Duodenal mucosa (tissue), 2 donors: ENCODE measurements at regions not wholly inside any gene's neighbourhood (a gene's known extent, or its start where the extent isn't known, plus 50 kb on each side); places are given as distances from the start of the nearest gene placed in this dataset.
"Not testable (repeated sequence)": the region's sequence is repeated elsewhere in the genome, so short reads cannot be mapped to it uniquely, and the experiment has no call there.

Experiments used
- H3K27ac ChIP-seq: one replicate; pipeline ENCODE4 v1.7.0; 2013; ENCODE audit warnings: low read depth, low read length
- H3K27me3 ChIP-seq, 2 donors: one replicate each; pipeline ENCODE4 v1.7.0; 2013; ENCODE audit warnings: low read length in 2 of 2, control low read depth in 1 of 2; ENCODE audit not compliant: insufficient read depth in 2 of 2, control insufficient read depth in 1 of 2
- H3K36me3 ChIP-seq, 2 donors: one replicate each; pipeline ENCODE4 v1.7.0; 2013; ENCODE audit warnings: low read length in 2 of 2, control low read depth in 1 of 2; ENCODE audit not compliant: insufficient read depth in 2 of 2, control insufficient read depth in 1 of 2
- H3K4me1 ChIP-seq, 2 donors: one replicate each; pipeline ENCODE4 v1.7.0; 2013; ENCODE audit warnings: low read length in 2 of 2, control low read depth in 1 of 2; ENCODE audit not compliant: insufficient read depth in 2 of 2, control insufficient read depth in 1 of 2
- H3K4me3 ChIP-seq, 2 donors: one replicate each; pipeline ENCODE4 v1.7.0; 2013; ENCODE audit warnings: low read length in 2 of 2, low read depth in 1 of 2
- H3K9ac ChIP-seq, 2 donors: one replicate each; pipeline ENCODE4 v1.7.0; 2013; ENCODE audit warnings: low read length in 2 of 2, low read depth in 1 of 2
- H3K9me3 ChIP-seq, 2 donors: one replicate each; pipeline ENCODE4 v1.7.0; 2013; ENCODE audit warnings: low read length in 2 of 2, control low read depth in 1 of 2; ENCODE audit not compliant: control insufficient read depth in 1 of 2

GRCh38 chr6:67541586-67541985 lies 1093.5 kb upstream of the ADGRB3 start:
- H3K4me1 ChIP-seq: no peaks in the 10 kb centered on the region
- H3K9ac ChIP-seq: no peak overlapping the region
- H3K36me3 ChIP-seq: no peaks in the 10 kb centered on the region
- no peak overlapping the region for H3K27ac ChIP-seq
- no peak overlapping the region for H3K4me3 ChIP-seq
- H3K9me3 ChIP-seq: peaks cover 10 to 21% of the 10 kb centered on the region in 2 donors
- H3K27me3 ChIP-seq: no peaks in the 10 kb centered on the region

- Histone ChIP-seq H3K36me3 (no peaks in the 10 kb centered on the region), H3K9ac (no peak overlapping the region), H3K27ac (no peak overlapping the region), H3K4me1 (no peaks in the 10 kb centered on the region), H3K4me3 (no peak overlapping the region), H3K9me3 (peaks cover 11 to 13% of the 10 kb centered on the region in 2 donors), H3K27me3 (no peaks in the 10 kb centered on the region)
Measured at GRCh38 chr6:67538032-67538431, 1097.0 kb upstream of the ADGRB3 start.

DNA sequence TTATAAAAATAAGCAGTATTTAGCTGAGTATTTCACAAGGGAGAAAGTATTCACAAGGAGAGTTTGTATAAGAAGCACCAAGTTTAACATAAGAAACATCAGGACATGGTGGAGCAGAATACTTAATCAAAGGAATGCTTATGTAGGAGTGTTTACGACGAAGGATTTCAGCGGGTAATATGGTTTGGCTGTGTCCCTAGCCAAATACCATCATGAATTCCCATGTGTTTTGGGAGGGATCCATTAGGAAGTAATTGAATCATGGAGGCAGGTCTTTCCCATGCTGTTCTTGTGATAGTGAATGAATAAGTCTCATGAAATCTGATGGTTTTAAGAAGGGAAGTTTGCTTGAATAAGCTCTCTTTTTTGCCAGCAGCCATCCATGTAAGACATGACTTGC lies 1099.1 kb upstream of the ADGRB3 start:
- no peak overlapping the region for H3K27ac ChIP-seq
- peaks cover 8 to 9% of the 10 kb centered on the region in 2 donors for H3K9me3 ChIP-seq
- H3K4me1 ChIP-seq: no peaks in the 10 kb centered on the region
- no peaks in the 10 kb centered on the region for H3K36me3 ChIP-seq
- H3K9ac ChIP-seq: no peak overlapping the region
- H3K27me3 ChIP-seq: no peaks in the 10 kb centered on the region
- H3K4me3 ChIP-seq: no peak overlapping the region

GRCh38 chr6:67506352-67506751 lies 1128.7 kb upstream of the ADGRB3 start:
- H3K27ac ChIP-seq: no peak overlapping the region
- no peaks in the 10 kb centered on the region for H3K4me1 ChIP-seq
- H3K27me3 ChIP-seq: no peaks in the 10 kb centered on the region
- H3K4me3 ChIP-seq: no peak overlapping the region
- H3K9me3 ChIP-seq: peaks cover 0 to under 1% of the 10 kb centered on the region in 2 donors
- no peaks in the 10 kb centered on the region for H3K36me3 ChIP-seq
- H3K9ac ChIP-seq: no peak overlapping the region

GRCh38 chr6:67501755-67502154 lies 1133.3 kb upstream of the ADGRB3 start:
- H3K9me3 ChIP-seq: no peaks in the 10 kb centered on the region
- H3K9ac ChIP-seq: no peak overlapping the region
- H3K4me1 ChIP-seq: no peaks in the 10 kb centered on the region
- no peaks in the 10 kb centered on the region for H3K27me3 ChIP-seq
- no peak overlapping the region for H3K27ac ChIP-seq
- no peak overlapping the region for H3K4me3 ChIP-seq
- H3K36me3 ChIP-seq: no peaks in the 10 kb centered on the region

DNA sequence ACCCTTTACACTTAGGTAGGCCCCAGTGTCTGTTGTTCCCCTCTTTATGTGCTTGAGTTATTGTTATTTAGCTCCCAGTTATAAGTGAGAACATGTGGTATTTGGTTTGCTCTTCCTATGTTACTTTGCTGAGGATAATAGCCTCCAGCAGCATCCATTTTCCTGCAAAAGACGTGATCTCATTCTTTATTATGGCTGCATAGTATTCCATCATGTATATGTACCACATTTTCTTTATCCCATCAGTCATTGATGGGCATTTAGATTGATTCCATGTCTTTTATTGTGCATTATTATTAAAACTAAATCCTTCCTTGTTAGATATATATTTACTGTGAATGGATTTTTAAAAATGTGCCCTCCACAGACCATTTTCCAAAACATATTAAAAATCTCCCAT lies 1137.3 kb upstream of the ADGRB3 start:
- Histone ChIP-seq H3K36me3 (no peaks in the 10 kb centered on the region), H3K4me3 (no peak overlapping the region), H3K27ac (no peak overlapping the region), H3K9ac (no peak overlapping the region), H3K27me3 (no peaks in the 10 kb centered on the region), H3K4me1 (no peaks in the 10 kb centered on the region), H3K9me3 (peaks cover 4 to 5% of the 10 kb centered on the region in 2 donors)

DNA sequence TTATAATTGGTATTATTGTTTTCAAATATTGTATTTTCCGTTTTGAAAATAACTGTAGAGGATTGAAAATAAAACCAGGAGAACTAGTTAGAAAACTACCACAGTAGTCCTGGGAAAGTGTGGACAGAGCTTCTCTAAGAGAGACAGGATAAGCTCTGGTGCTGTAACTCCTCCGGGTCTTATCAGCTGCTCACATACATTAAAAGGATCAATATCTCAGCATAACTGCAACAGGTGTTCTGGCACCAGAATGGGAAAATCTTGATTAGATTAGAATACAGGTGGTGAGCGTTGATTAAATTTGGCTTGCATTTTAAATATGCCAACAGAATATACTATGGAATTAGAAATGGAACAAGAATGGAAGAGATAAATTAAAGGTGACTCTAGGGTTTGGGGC lies 1138.9 kb upstream of the ADGRB3 start:
- Histone ChIP-seq H3K4me1 (no peaks in the 10 kb centered on the region), H3K4me3 (no peak overlapping the region), H3K27me3 (no peaks in the 10 kb centered on the region), H3K9ac (no peak overlapping the region), H3K9me3 (peaks cover 4 to 5% of the 10 kb centered on the region in 2 donors), H3K27ac (no peak overlapping the region), H3K36me3 (no peaks in the 10 kb centered on the region)

DNA sequence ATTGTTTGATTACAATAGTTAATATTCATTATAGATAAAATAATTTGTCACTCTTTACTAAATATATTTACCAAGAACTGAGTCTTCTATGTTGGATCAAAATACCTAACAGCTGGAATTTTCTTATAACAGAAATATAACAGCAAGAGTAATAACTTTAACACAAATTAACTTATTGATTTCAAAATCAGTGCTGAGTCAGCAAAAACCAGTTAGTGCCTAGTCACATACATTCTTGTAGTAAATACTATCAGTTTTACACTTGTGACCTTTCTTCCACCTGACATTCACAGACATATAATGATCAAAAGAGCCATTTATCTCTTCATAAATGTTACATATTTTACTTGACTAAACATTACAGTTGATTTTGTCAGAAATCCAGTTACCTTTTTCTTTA lies 1141.4 kb upstream of the ADGRB3 start:
- H3K9ac ChIP-seq: no peak overlapping the region
- H3K36me3 ChIP-seq: no peaks in the 10 kb centered on the region
- H3K27me3 ChIP-seq: no peaks in the 10 kb centered on the region
- no peak overlapping the region for H3K4me3 ChIP-seq
- no peaks in the 10 kb centered on the region for H3K4me1 ChIP-seq
- H3K9me3 ChIP-seq: peaks cover 4 to 5% of the 10 kb centered on the region in 2 donors
- H3K27ac ChIP-seq: no peak overlapping the region

GRCh38 chr6:67475700-67476099 lies 1159.4 kb upstream of the ADGRB3 start:
- Histone ChIP-seq H3K9me3 (peaks cover 3 to 5% of the 10 kb centered on the region in 2 donors), H3K36me3 (no peaks in the 10 kb centered on the region), H3K4me1 (no peaks in the 10 kb centered on the region), H3K27me3 (no peaks in the 10 kb centered on the region), H3K27ac (no peak overlapping the region), H3K4me3 (no peak overlapping the region), H3K9ac (no peak overlapping the region)

DNA sequence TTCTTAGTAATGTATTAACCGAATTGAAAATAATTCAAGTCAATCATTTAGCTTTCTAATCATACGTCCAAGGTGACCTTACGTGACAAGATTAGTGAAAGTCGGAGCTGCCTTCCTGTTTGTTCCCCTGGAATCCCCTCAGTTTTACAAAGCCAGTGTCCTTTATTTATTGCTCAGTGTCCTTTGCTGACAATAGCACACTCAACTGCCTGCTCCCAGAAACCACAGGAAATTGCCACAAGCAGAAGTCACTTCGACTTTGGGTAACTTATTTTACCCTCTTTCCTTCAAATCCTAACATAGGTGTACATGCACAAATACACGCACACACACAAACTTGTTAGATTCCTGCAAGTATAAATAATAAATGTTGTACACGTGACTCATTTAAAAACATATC lies 1167.7 kb upstream of the ADGRB3 start:
- Histone ChIP-seq H3K9ac (no peak overlapping the region), H3K36me3 (no peaks in the 10 kb centered on the region), H3K4me3 (no peak overlapping the region), H3K27ac (no peak overlapping the region), H3K4me1 (no peaks in the 10 kb centered on the region), H3K27me3 (no peaks in the 10 kb centered on the region), H3K9me3 (peaks cover 0 to 4% of the 10 kb centered on the region in 2 donors)

GRCh38 chr6:67462725-67463124 lies 1172.4 kb upstream of the ADGRB3 start:
- H3K27me3 ChIP-seq, H3K27ac ChIP-seq, H3K4me1 ChIP-seq, H3K4me3 ChIP-seq, H3K36me3 ChIP-seq, H3K9ac ChIP-seq: not testable (repeated sequence)
- peaks cover 9 to 24% of the 10 kb centered on the region in 2 donors for H3K9me3 ChIP-seq
